Hematopoietic multipotent progenitor cell treated with erythropoietin and hydrocortisone succinate and interleukin-3 and kit ligand, for 6 days (in vitro differentiated cells): ENCODE measurements at regions not wholly inside any gene's neighbourhood (a gene's known extent, or its start where the extent isn't known, plus 50 kb on each side); places are given as distances from the start of the nearest gene placed in this dataset.
A peak's percentile ranks its signal among the peaks of the same experiment; 100 is the strongest.
"Not testable (repeated sequence)": the region's sequence is repeated elsewhere in the genome, so short reads cannot be mapped to it uniquely, and the experiment has no call there.

ENCODE experiments used
- DNase-seq: peaks from one replicate; pipeline ENCODE4 v3.0.0-alpha.2; 2015

GRCh38 chr3:87792534-87793336 lies 266.1 kb downstream of the CGGBP1 start, which contains the start of gene HTR1F:
HTR1F (plus strand) TSS chr3:87792706.
- peak; percentile 63 for DNase-seq

GRCh38 chr3:87792198-87792533 lies 266.6 kb downstream of the CGGBP1 start:
- DNase-seq, result no peak

GRCh38 chr3:87791248-87792027 lies 267.4 kb downstream of the CGGBP1 start:
- DNase-seq, result no peak

GRCh38 chr3:87789049-87789448 lies 269.8 kb downstream of the CGGBP1 start:
- not testable (repeated sequence) for DNase-seq

GRCh38 chr3:87788516-87788915 lies 270.3 kb downstream of the CGGBP1 start:
- no peak for DNase-seq

- peak; percentile 37 for DNase-seq
Measured at GRCh38 chr3:87780811-87781210, 278.0 kb downstream of the CGGBP1 start.

- DNase-seq, result no peak
Measured at GRCh38 chr3:87778876-87779275, 279.9 kb downstream of the CGGBP1 start.

GRCh38 chr3:87771337-87772192 lies 287.2 kb downstream of the CGGBP1 start:
- peak; percentile 76 for DNase-seq

- no peak for DNase-seq
Measured at GRCh38 chr3:87766721-87767120, 292.1 kb downstream of the CGGBP1 start.

- DNase-seq, result no peak
Measured at GRCh38 chr3:87765256-87765655, 293.5 kb downstream of the CGGBP1 start.

- DNase-seq, result no peak
Measured at GRCh38 chr3:87761795-87762194, 297.0 kb downstream of the CGGBP1 start.

- no peak for DNase-seq
Measured at GRCh38 chr3:87761341-87761740, 297.5 kb downstream of the CGGBP1 start.

- DNase-seq, result no peak
Measured at GRCh38 chr3:87756616-87757015, 302.2 kb downstream of the CGGBP1 start.

- DNase-seq, result peak; percentile 15
Measured at GRCh38 chr3:87755852-87756251, 303.0 kb downstream of the CGGBP1 start.

- no peak for DNase-seq
Measured at GRCh38 chr3:87742250-87742649, 316.6 kb downstream of the CGGBP1 start.

- not testable (repeated sequence) for DNase-seq
Measured at GRCh38 chr3:87740894-87741293, 317.9 kb downstream of the CGGBP1 start.

- not testable (repeated sequence) for DNase-seq
Measured at GRCh38 chr3:87737817-87738216, 321.0 kb downstream of the CGGBP1 start.

- no peak for DNase-seq
Measured at GRCh38 chr3:87733671-87734367, 325.0 kb downstream of the CGGBP1 start.

- DNase-seq, result no peak
Measured at GRCh38 chr3:87732294-87732693, 326.5 kb downstream of the CGGBP1 start.

- DNase-seq, result no peak
Measured at GRCh38 chr3:87727783-87728182, 331.0 kb downstream of the CGGBP1 start.

- no peak for DNase-seq
Measured at GRCh38 chr3:87719060-87719459, 339.7 kb downstream of the CGGBP1 start.

- no peak for DNase-seq
Measured at GRCh38 chr3:87710511-87710910, 348.3 kb downstream of the CGGBP1 start.

GRCh38 chr3:87710028-87710427 lies 348.8 kb downstream of the CGGBP1 start:
- DNase-seq, result no peak
